OCI-LY7 (cell line): ENCODE measurements at regions not wholly inside any gene's neighbourhood (a gene's known extent, or its start where the extent isn't known, plus 50 kb on each side); places are given as distances from the start of the nearest gene placed in this dataset.

ENCODE experiments used
- BruUV-seq: library from RNA; stranded (reverse); fragments of 400-500 nt; replicated peaks from 2 replicates; lab custom pipeline; 2021; lab: Mats Ljungman, UMichigan
- CTCF ChIA-PET: fragments of 300-600 bp; sonication (Branson Sonifier 250); formaldehyde crosslinking; loops from one replicate; lab custom pipeline; 2022; ENCODE audit warnings: antibody characterized with exemption; ENCODE audit not compliant: unreplicated experiment; lab: Charles Lee
- POLR2A ChIA-PET: fragments of 300-600 bp; sonication (Branson Sonifier 250); formaldehyde crosslinking; loops from one replicate; lab custom pipeline; 2022; ENCODE audit warnings: antibody characterized with exemption; lab: Charles Lee
- DNase-seq: peaks from one replicate; pipeline ENCODE4 v3.0.0-alpha.2; 2015; ENCODE audit warnings: low spot score
- H2AFZ ChIP-seq: fragments of 200-600 bp; sonication (generic), shearing (Covaris generic); 2 replicates; pipeline ENCODE4 v1.6.1; 2014; ENCODE audit warnings: mild to moderate bottlenecking, antibody characterized with exemption, low read length, moderate library complexity
- H3K27ac ChIP-seq: fragments of 200-600 bp; sonication (generic); 2 replicates; pipeline ENCODE4 v1.5.1; 2014; ENCODE audit warnings: mixed run types, low read depth, mild to moderate bottlenecking, moderate library complexity, low read length, inconsistent platforms; ENCODE audit not compliant: poor library complexity, severe bottlenecking
- H3K36me3 ChIP-seq: fragments of 200-600 bp; sonication (generic); 2 replicates; pipeline ENCODE4 v1.6.1; 2014; ENCODE audit warnings: mild to moderate bottlenecking, antibody characterized with exemption, low read length, moderate library complexity, mixed read lengths; ENCODE audit not compliant: insufficient read depth
- H3K4me1 ChIP-seq: fragments of 200-600 bp; sonication (generic); 2 replicates; pipeline ENCODE4 v1.5.1; 2014; ENCODE audit warnings: mild to moderate bottlenecking, low read length; ENCODE audit not compliant: insufficient read depth, poor library complexity, severe bottlenecking
- H3K4me2 ChIP-seq: fragments of 200-600 bp; sonication (generic); 2 replicates; pipeline ENCODE4 v1.6.1; 2014; ENCODE audit warnings: mild to moderate bottlenecking, low read length
- H3K4me3 ChIP-seq: fragments of 200-600 bp; sonication (generic); 2 replicates; pipeline ENCODE4 v1.5.1; 2014; ENCODE audit warnings: mild to moderate bottlenecking, low read depth, low read length; ENCODE audit not compliant: poor library complexity, severe bottlenecking
- H3K79me2 ChIP-seq: fragments of 200-600 bp; sonication (generic); 2 replicates; pipeline ENCODE4 v1.6.1; 2016; ENCODE audit warnings: low read depth, mild to moderate bottlenecking, low read length, moderate library complexity, mixed read lengths; ENCODE audit not compliant: insufficient read depth
- H3K9me2 ChIP-seq: fragments of 200-600 bp; sonication (generic); 2 replicates; pipeline ENCODE4 v1.6.1; 2016; ENCODE audit warnings: mild to moderate bottlenecking, low read length, mixed read lengths; ENCODE audit not compliant: insufficient read depth
- H3K9me3 ChIP-seq: fragments of 200-600 bp; sonication (generic); 2 replicates; pipeline ENCODE4 v1.6.1; 2014; ENCODE audit warnings: mild to moderate bottlenecking, mixed run types, low read length, mixed read lengths
- H4K20me1 ChIP-seq: fragments of 200-600 bp; sonication (generic); 2 replicates; pipeline ENCODE4 v1.6.1; 2014; ENCODE audit warnings: mild to moderate bottlenecking, antibody characterized with exemption, low read length, moderate library complexity, mixed read lengths; ENCODE audit not compliant: insufficient read depth
- CTCF ChIP-seq: fragments of 200-600 bp; sonication (generic); conservative IDR thresholded peaks from 2 replicates; pipeline ENCODE4 v1.5.1; 2014; ENCODE audit warnings: mild to moderate bottlenecking, antibody characterized with exemption, low read length, moderate library complexity, mixed read lengths
- EZH2phosphoT487 ChIP-seq: fragments of 200-600 bp; sonication (generic); IDR thresholded peaks from 2 replicates; pipeline ENCODE4 v1.6.1; 2018; ENCODE audit warnings: low read depth, borderline replicate concordance, mild to moderate bottlenecking, mixed run types, antibody characterized with exemption, low read length, moderate library complexity, mixed read lengths
- intact Hi-C: fragments of 100-400 bp; cut with micrococcal nuclease; formaldehyde crosslinking; loops from one replicate; pipeline ENCODE4 v1.10.0; 2022; ENCODE audit not compliant: unreplicated experiment

DNA sequence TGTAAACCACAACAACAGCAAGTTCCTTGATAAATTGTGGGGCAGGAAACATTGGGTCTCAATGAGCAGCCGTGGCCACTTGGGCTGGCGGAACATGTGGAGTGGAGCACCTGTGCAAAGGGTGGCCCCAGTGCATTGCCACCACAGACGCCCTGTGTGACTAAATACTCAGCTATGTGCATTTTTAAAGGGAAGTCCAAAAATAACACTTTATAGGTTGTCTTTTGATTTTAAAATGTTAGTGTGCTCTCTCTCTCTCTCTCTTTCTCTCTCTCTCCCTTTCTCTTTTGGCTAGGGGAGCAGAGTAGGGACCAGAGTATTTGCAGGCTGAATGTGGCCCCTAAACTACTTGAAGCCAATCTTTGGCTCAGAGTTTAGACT, 236.3 kb downstream of the BCAS1 start:
- Histone ChIP-seq H3K9me3 (peaks cover 8% of the 10 kb centered on the region; the same call in 1 of the 2 replicates), H3K27ac (peak overlapping the region; percentile 59), H3K4me2 (peak overlapping the region; percentile 57), H2AFZ (peak overlapping the region; percentile 83; the same call in 1 of the 2 replicates), H3K9me2 (no peaks in the 10 kb centered on the region), H4K20me1 (no peaks in the 10 kb centered on the region), H3K36me3 (no peaks in the 10 kb centered on the region; the same call in 1 of the 2 replicates), H3K79me2 (no peaks in the 10 kb centered on the region), H3K4me1 (peaks cover 85% of the 10 kb centered on the region), H3K4me3 (no peak overlapping the region)
- no TSS peak for BruUV-seq
- DNase-seq, result peak; percentile 69
- TF ChIP-seq EZH2phosphoT487 (no peak), CTCF (no peak)
- POLR2A ChIA-PET, result interaction anchor here (0.5 to 1.3 kb wide), 5 partner anchors 75 to 482 kb away, joined by 3 to 5 read pairs (median 3); no protein-coding TSS in a partner anchor
- intact Hi-C loops, result loop anchor here (5.0 kb wide), 2 partner anchors 182 to 242 kb away; partner anchors contain the start of gene ZNF217
- CTCF ChIA-PET, result no interaction called here

GRCh38 chr20:53833333-53834061, 236.9 kb downstream of the BCAS1 start:
- POLR2A ChIA-PET, result interaction anchor here (0.6 to 1.3 kb wide), 4 partner anchors 76 to 482 kb away, joined by 3 to 5 read pairs (median 4); no protein-coding TSS in a partner anchor
- H3K4me2 ChIP-seq, result peak overlapping the region; percentile 57
- no peaks in the 10 kb centered on the region for H4K20me1 ChIP-seq
- CTCF ChIA-PET, result no interaction called here
- H3K27ac ChIP-seq, result peak overlapping the region; percentile 59
- H3K36me3 ChIP-seq, result no peaks in the 10 kb centered on the region; the same call in 1 of the 2 replicates
- BruUV-seq, result no TSS peak
- TF ChIP-seq EZH2phosphoT487, result no peak
- no peak for TF ChIP-seq CTCF
- H3K79me2 ChIP-seq, result no peaks in the 10 kb centered on the region
- no peaks in the 10 kb centered on the region for H3K9me2 ChIP-seq
- H3K9me3 ChIP-seq, result peaks cover 8% of the 10 kb centered on the region; the same call in 1 of the 2 replicates
- no peak for DNase-seq
- H3K4me3 ChIP-seq, result no peak overlapping the region
- intact Hi-C loops, result loop anchor here (5.0 kb wide), 2 partner anchors 181 to 241 kb away; partner anchors contain the start of gene ZNF217
- H2AFZ ChIP-seq, result peak overlapping the region; percentile 83; the same call in 1 of the 2 replicates
- peaks cover 85% of the 10 kb centered on the region for H3K4me1 ChIP-seq

DNA sequence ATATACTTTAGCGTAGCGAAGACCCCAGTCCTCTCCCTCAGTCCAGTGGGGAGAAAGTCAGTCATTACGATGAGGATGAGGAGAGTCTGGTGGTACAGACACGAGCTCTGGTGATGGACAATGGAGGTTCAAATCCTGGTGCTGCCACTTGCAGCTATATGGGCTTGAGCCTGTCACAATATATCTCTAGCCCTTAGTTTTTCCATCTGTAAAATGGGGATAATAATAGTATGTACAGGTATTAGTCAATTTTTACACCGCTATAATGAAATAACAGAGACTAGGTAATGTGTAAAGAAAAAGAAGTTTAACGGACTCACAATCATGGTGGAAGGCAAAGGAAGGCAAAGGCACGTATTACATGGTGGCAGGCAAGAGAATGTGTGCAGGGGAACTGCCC, 237.9 kb downstream of the BCAS1 start:
- H3K4me3 ChIP-seq, result no peak overlapping the region
- peaks cover 8% of the 10 kb centered on the region; the same call in 1 of the 2 replicates for H3K9me3 ChIP-seq
- ChIA-PET CTCF (no interaction called here), POLR2A (interaction anchor here (1.1 to 1.3 kb wide), 2 partner anchors 29 to 34 kb away, joined by 3 to 4 read pairs; no protein-coding TSS in a partner anchor)
- intact Hi-C loops, result loop anchor here (5.0 kb wide), 2 partner anchors 180 to 240 kb away; partner anchors contain the start of gene ZNF217
- H4K20me1 ChIP-seq, result no peaks in the 10 kb centered on the region
- no peak overlapping the region for H3K4me2 ChIP-seq
- no peak for TF ChIP-seq CTCF
- TF ChIP-seq EZH2phosphoT487, result no peak
- H3K4me1 ChIP-seq, result peaks cover 87% of the 10 kb centered on the region
- no peak for DNase-seq
- no peaks in the 10 kb centered on the region; the same call in 1 of the 2 replicates for H3K36me3 ChIP-seq
- BruUV-seq, result no TSS peak
- H3K27ac ChIP-seq, result no peak overlapping the region
- no peak overlapping the region for H2AFZ ChIP-seq
- no peaks in the 10 kb centered on the region for H3K9me2 ChIP-seq
- H3K79me2 ChIP-seq, result no peaks in the 10 kb centered on the region
